T-helper 9 cell (primary cell): ENCODE measurements at regions not wholly inside any gene's neighbourhood (a gene's known extent, or its start where the extent isn't known, plus 50 kb on each side); places are given as distances from the start of the nearest gene placed in this dataset.
"Not testable (repeated sequence)": the region's sequence is repeated elsewhere in the genome, so short reads cannot be mapped to it uniquely, and the experiment has no call there.

Source experiments
- DNase-seq: peaks from one replicate; pipeline ENCODE4 v3.0.0-alpha.2; 2020

- no peak for DNase-seq
These were observed 115.2 kb upstream of the RAB18 start for GRCh38 chr10:27388761-27389399.

GRCh38 chr10:27383595-27384542 lies 120.2 kb upstream of the RAB18 start:
- DNase-seq, result no peak

GRCh38 chr10:27382176-27382575 lies 121.9 kb upstream of the RAB18 start:
- DNase-seq, result no peak

GRCh38 chr10:27380929-27381358 lies 123.2 kb upstream of the RAB18 start:
- no peak for DNase-seq

GRCh38 chr10:27379041-27379440 lies 125.1 kb upstream of the RAB18 start:
- DNase-seq, result not testable (repeated sequence)

GRCh38 chr10:27373566-27374160 lies 130.4 kb upstream of the RAB18 start:
- no peak for DNase-seq

- DNase-seq, result no peak
These were observed 131.5 kb upstream of the ACBD5 start for GRCh38 chr10:27372095-27372494.

- DNase-seq, result not testable (repeated sequence)
These were observed 130.8 kb upstream of the ACBD5 start for GRCh38 chr10:27371375-27371774.

- DNase-seq, result no peak
These were observed 129.3 kb upstream of the ACBD5 start for GRCh38 chr10:27369880-27370279.

- no peak for DNase-seq
These were observed 128.1 kb upstream of the ACBD5 start for GRCh38 chr10:27368706-27369105.

GRCh38 chr10:27366769-27367168 lies 126.2 kb upstream of the ACBD5 start:
- DNase-seq, result no peak

GRCh38 chr10:27364028-27364427 lies 123.4 kb upstream of the ACBD5 start:
- DNase-seq, result no peak

GRCh38 chr10:27360581-27361172 lies 120.1 kb upstream of the ACBD5 start:
- peak; percentile 80 for DNase-seq

- no peak for DNase-seq
These were observed 119.3 kb upstream of the ACBD5 start for GRCh38 chr10:27359792-27360355.

- no peak for DNase-seq
These were observed 116.1 kb upstream of the ACBD5 start for GRCh38 chr10:27356738-27357137.

- DNase-seq, result no peak
These were observed 115.4 kb upstream of the ACBD5 start for GRCh38 chr10:27355918-27356573.

GRCh38 chr10:27354643-27355270 lies 114.2 kb upstream of the ACBD5 start:
- not testable (repeated sequence) for DNase-seq

- DNase-seq, result not testable (repeated sequence)
These were observed 113.5 kb upstream of the ACBD5 start for GRCh38 chr10:27354100-27354499.

- no peak for DNase-seq
These were observed 109.4 kb upstream of the ACBD5 start for GRCh38 chr10:27349987-27350386.

- DNase-seq, result not testable (repeated sequence)
These were observed 107.2 kb upstream of the ACBD5 start for GRCh38 chr10:27347827-27348207.

- DNase-seq, result no peak
These were observed 104.9 kb upstream of the ACBD5 start for GRCh38 chr10:27345455-27345920.
